HG03442 (cell line): ENCODE measurements at regions not wholly inside any gene's neighbourhood (a gene's known extent, or its start where the extent isn't known, plus 50 kb on each side); places are given as distances from the start of the nearest gene placed in this dataset.
A peak's percentile ranks its signal among the peaks of the same experiment; 100 is the strongest.
"Not testable (repeated sequence)": the region's sequence is repeated elsewhere in the genome, so short reads cannot be mapped to it uniquely, and the experiment has no call there.

ENCODE experiments used
- ATAC-seq: cut with Tn5 transposase; IDR thresholded peaks from one replicate; pipeline ENCODE4 v1.9.1; 2021; ENCODE audit warnings: mild to moderate bottlenecking, moderate library complexity; ENCODE audit not compliant: unreplicated experiment

GRCh38 chrX:40945361-40945713 lies 139.9 kb upstream of the USP9X start:
- ATAC-seq, result no peak

- no peak for ATAC-seq
These were observed 138.0 kb upstream of the USP9X start for GRCh38 chrX:40947276-40947675.

DNA sequence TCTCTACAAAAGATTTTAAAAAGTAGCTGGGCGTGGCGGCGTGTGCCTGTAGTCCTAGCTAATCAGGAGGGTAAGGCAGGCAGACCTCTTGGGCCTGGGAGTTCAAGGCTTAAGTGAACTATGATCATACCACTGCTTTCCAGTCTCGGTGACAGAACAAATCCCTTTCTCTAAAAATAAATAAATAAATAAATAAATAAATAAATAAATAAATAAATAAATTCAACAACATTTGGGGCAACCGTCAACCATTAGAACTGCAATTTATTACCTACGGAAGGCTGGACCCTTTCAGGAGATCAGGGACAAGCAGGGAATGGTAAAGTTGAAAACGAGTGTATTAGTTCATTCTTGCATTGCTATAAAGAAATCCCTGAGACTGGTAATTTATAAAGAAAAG lies 136.2 kb upstream of the USP9X start:
- ATAC-seq, result no peak

DNA sequence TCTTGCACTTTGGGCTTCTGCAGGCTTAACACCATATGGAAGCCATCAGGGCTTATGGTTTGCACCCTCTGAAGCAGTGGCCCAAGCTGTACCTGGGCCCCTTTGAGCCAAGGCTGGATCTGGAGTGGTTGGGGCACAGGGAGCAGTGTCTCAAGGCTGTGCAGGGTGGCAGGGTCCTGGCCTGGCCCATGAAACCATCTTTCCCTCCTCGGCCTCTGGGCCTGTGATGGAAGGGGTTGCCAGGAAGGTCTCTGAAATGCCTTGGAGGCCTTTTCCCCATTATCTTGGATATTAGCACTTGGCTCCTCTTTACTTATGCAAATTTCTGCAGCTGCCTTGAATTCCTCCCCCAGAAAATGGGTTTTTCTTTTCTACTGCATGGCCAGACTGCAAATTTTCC lies 134.7 kb upstream of the USP9X start:
- no peak for ATAC-seq

GRCh38 chrX:40951407-40951806 lies 133.8 kb upstream of the USP9X start:
- ATAC-seq, result not testable (repeated sequence)

DNA sequence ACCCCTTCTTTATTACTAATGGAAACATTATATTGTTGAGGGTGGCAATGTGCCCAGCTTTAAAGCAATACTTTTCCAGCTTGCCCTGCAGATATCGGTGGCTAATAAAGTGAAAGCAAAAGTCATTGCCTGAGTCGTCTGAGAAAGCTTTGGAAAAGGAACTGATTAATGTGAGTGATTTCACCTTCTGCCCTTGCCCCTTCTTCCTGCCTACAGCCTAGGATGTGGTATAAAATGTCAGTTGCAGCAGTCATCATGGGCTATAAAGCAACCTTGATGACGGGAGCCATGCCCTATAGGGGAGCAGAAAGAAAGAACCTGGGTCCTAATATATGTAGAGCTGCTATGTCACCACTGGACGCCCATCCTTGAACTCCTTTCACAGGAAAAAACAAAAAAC lies 132.4 kb upstream of the USP9X start:
- no peak for ATAC-seq

GRCh38 chrX:40953369-40953768 lies 131.9 kb upstream of the USP9X start:
- ATAC-seq, result peak; percentile 52

DNA sequence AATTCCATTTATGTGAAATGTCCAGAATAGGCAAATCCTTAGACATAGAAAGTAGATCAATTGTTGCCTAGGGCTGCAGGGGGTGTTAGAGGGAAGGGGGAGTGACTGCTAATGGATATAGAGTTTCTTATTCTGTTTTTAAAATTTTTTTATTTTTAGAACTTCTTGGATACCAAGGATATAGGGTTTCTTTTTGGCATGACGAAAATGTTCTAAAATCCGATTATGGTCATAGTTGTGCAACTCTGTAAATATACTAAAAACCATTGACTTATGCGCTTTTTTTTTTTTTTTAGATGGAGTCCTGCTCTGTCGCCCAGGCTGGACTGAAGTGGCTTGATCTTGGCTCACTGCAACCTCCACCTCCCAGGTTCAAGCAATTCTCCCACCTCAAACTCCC lies 125.2 kb upstream of the USP9X start:
- ATAC-seq, result no peak

DNA sequence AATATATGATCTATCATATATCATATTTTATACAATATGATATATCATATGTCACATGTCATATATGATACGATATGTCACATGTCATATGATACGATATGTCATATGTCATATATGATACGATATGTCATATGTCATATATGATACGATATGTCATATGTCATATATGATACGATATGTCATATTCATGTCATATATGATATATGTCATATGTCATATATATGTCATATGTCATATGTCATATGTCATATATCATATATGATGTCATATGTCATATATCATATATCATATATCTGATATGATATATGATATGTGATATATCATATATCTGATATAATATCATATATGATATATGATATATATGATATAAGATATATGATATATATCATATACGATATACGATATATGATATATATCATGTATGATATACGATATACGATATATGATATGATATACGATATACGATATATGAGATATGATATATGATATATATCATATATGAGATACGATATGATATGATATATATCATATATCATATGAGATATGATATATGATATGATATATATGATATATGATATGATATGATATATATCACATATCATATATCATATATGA lies 122.3 kb upstream of the USP9X start:
- no peak for ATAC-seq

GRCh38 chrX:40964008-40964407 lies 121.2 kb upstream of the USP9X start:
- ATAC-seq, result no peak

DNA sequence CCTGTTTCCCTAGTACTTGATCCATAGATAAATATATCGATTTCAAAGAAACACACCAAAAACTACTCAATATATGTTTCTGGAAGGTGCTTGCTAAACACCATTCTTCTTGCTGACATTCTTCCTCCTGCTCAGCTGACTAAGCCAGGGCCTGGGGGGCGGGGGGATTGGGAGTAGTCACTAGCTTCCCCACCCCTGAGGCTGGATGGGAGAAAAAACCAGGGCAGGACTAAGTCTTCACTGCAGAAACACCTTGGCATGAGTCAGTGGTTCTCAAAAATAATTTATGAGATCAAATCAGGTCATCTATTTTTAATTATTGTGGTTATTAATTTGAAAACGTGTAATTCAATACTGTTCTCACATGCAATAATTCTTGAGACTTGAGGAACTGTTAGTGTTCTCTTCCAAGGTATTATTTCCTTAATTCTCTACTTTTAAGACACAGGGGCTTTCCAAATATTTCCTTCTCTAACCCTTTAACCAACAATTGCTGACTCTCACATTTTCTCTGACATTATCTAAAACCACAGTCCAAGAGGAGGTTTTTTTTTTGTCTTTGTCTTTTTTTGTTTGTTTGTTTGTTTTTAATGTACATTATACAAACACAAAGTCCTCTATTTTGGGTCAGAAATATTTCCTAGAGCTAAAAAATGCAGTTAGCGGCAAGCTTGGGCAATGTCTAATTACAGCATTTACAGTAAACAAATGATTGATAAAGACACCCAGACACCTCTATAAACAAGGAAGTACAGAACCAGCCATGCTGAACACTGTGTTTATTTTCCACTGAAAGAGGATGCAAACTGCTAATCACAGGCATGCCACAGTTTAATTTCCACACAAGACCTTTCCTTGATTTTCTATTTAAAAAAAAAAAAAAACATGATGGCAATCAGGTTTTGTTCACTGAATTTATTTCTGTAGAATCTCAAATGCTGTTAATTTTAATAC lies 120.3 kb upstream of the USP9X start:
- ATAC-seq, result no peak

DNA sequence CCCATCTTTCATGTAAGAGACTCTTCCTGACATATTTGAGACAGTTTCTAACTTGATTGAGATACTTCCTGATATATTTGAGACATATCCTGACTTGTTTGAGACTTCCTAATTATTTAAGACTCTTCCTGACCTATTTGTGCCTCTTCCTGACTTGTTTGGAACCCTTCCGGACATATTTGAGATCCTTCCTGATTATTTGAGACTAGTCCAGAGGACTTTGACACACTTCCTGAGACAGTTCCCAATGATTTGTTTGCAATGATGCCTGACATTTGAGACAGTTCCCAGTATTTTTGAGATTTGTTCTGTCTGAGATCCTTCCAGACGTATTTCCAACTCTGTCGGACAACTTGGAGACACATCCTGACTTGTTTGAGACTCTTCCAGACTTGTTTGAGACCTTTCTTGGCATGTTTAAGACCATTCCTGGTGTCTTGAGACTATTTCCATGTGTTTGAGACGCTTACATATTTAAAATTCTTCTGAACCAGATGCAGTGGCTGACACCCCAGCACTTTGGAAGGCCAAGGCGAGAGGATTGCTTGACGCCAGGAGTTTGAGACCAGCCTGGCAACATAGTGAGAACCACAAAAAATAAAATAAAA lies 118.9 kb upstream of the USP9X start:
- ATAC-seq, result no peak

DNA sequence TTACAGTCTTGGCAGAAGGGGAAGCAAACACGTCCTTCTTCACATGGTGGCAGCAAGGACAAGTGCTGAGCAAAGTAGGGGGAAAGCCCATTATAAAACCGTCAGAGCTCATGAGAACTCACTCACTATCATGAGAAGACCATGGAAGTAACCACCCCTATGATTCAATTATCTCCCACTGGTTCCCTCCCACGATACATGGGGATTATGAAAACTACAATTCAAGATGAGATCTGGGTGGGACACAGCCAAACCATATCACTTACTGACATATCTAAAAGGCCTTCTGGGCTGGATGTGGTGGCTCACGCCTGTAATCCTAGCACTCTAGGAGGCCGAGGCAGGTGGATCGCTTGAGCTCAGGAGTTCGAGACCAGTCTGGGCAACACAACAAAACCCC lies 117.1 kb upstream of the USP9X start:
- no peak for ATAC-seq

DNA sequence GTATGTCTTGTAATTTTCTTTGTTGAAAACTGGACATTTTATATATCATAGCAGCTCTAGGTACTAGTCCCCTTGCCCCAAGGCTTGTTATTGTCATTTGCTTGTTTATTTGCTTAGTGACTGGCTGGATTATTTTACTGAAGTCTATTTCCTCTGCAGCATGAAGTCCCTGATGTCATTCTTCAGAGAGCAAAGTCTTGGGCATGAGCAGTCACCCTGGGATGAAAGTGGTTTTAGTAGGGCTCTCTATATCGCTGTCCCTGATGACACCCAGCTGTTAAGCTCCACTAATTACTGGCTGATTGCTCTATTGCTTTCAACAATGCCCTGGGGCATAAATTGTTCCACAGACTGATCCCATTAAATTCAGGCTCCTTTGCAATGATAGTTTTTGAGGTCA lies 113.5 kb upstream of the USP9X start:
- no peak for ATAC-seq

DNA sequence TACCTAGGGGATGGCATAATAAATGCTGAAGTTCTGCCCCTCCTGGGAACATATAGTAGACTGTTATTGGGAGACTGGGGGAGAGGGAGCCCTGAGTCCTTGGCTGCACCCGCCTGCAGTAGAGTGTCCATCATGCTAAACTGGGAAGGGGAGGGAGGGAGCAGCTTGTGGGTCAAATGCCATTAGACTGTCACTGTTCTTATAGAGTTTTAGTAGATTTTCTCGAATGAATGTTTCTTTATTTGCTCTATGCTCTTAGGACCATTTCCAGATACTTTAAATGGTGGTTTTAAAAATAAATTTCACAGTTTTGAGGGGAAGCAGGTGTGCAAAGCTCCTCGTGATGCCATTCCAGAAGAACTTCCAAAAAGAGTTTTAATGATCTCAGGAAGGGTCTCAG lies 111.6 kb upstream of the USP9X start:
- ATAC-seq, result no peak

- no peak for ATAC-seq
These were observed 109.3 kb upstream of the USP9X start for GRCh38 chrX:40975951-40976350.

DNA sequence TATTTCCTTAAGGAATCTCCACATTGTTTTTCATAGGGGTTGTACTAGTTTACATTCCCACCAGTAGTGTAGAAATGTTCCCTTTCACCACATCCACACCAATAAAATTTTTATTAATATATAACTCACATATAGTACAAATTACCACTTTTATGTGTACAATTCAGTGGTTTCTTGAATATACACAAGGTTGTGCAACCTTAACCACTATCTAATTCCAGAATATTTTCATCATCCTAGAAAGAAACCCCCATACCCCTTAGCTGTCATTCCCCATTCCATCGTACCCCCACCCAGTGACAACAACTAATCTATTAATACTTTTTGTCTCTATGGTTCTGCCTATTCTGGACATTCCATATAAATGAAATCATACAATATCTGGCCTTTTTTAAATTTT lies 108.3 kb upstream of the USP9X start:
- no peak for ATAC-seq

DNA sequence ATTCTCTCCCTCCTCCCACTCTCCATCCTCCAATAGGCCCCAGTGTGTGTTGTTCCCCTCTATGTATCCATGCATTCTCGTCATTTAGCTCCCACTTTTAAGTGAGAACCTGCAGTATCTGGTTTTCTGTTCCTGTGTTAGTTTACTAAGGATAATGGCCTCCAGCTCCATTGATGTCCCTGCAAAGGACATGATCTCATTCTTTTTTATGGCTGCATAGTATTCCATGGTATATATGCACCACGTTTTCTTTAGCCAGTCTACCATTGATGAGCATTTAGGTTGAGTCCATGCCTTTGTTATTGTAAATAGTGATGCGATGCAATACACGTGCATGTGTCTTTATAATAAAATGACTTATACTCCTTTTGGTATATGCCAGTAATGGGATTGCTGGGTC lies 100.3 kb upstream of the USP9X start:
- no peak for ATAC-seq

DNA sequence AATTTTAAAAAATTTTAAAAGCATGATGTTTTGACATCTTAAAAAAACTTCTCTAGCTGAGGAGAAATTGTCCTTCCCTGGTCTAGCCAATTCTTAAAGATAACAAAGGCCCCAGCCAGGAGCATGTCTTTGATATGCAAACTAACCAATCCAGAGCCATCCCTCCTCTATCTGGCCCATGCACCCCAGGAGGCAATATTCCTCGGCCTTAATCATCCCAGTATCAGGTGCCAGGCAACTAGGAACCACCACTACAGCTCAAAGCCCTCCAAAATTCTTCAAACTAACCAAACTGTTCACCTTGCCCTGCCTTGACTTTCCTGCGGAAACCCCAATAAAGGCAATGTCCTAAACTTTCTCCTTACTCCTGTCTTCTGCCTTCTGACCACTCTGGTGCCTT lies 97.8 kb upstream of the USP9X start:
- no peak for ATAC-seq

DNA sequence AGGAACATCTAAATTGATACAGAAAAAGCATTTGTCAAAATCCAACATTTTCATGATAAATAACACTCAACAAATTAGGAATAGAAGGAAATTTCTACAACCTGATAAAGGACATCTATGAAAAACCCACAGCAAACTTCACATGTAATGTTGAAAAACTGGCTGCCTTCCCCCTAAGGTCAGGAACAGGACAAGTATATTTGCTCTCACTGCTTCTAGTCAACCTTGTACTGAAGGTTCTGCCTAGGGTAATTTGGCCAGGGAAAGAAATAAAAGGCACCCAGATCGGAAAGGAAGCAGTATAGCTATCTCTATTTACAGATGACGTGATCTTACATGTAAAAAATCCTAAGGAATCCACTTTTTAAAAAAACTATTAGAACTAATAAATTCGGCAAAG lies 97.1 kb upstream of the USP9X start:
- no peak for ATAC-seq

GRCh38 chrX:40993395-40993794 lies 91.8 kb upstream of the USP9X start:
- ATAC-seq, result not testable (repeated sequence)

DNA sequence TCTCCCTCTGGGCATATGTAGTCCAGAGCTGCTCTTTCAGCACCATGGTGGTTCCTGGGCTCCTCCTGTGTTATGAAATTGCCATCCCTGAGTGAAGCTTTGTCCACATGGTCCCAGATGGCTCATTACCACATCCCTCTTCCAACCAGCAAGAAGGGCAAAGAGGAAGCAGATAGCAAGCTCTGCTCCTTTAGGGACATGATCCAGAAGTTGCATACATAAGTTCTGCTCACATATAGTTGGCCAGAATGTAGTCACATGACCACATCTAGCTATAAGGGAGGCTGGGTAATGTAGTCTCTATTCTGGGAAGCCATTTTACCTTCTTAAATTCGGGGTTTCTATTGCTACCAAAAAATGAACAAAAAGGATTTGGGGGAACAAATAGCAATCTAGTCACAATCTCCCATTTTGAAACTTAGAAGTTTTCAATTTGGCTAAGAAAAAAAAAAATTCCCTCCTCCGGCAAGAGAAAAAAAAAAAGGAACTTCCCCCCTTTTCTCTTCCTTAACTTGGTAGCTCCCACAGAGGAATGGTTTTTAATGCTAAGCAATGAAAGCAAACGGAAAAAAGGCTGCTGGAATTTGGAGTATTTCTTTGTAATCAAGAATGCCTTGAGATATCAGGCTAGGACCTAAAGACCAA lies 88.2 kb upstream of the USP9X start:
- no peak for ATAC-seq
